Fibroblast of lung (primary cell): ENCODE measurements at regions not wholly inside any gene's neighbourhood (a gene's known extent, or its start where the extent isn't known, plus 50 kb on each side); places are given as distances from the start of the nearest gene placed in this dataset.

Experiments
- EZH2 ChIP-seq: IDR thresholded peaks from 2 replicates; pipeline ENCODE4 v1.5.1; 2012; ENCODE audit warnings: low read length, control low read depth, mild to moderate bottlenecking; ENCODE audit errors: missing control alignments
- TF ChIP-seq, protein P1 (sequence below), 2 donors: IDR thresholded peaks in 1 of 2; conservative IDR thresholded peaks in 1 of 2; 1 replicate in 1 of 2; 2 replicates in 1 of 2; pipeline ENCODE4 v1.5.1; 2011 to 2012; ENCODE audit warnings: low read length in 2 of 2, control low read depth in 1 of 2, inconsistent platforms in 1 of 2, low read depth in 1 of 2, mild to moderate bottlenecking in 1 of 2

DNA sequence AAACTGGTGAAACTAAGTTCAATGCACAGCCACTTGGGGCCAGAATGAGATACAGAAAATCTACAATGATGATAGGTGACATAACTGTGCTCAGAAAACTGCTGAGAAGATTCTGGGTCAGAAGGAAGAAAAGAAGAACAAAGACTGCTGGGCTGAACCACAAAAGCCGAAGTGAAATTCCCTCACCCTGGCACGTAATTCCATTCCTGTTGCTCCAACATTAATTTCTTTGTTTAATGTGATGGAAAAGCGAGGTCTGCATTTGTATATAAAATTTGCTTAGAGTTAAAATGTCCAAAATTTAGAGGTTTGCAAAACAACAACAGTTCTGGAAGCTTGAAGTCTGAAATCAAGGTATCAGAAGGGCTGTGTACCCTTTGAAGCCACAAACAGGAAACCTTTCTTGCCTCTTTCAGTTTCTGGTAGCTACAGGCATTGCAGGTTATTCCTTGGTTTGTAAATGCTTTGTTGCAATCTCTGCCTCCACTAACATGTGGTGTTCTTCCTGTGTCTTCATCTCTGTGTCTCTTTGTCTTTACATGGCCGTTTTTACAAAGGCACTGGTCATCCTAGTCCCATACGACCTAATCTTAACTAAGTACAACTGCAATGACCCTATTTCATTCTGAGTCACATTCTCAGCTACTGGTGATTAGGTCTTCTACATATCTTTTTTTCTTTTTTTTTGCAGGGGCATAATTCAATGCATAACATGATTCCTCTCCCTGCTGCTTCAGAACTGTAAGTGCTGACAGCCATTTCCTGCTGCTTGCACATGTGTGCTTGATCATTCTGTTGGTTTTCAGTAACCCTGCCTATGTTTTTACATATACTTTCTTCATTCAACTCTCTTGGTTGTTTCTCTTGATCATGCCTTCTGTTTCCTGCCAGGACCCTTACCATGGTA is 603.0 kb upstream of the CDH8 start:
- TF ChIP-seq, protein P1, sequence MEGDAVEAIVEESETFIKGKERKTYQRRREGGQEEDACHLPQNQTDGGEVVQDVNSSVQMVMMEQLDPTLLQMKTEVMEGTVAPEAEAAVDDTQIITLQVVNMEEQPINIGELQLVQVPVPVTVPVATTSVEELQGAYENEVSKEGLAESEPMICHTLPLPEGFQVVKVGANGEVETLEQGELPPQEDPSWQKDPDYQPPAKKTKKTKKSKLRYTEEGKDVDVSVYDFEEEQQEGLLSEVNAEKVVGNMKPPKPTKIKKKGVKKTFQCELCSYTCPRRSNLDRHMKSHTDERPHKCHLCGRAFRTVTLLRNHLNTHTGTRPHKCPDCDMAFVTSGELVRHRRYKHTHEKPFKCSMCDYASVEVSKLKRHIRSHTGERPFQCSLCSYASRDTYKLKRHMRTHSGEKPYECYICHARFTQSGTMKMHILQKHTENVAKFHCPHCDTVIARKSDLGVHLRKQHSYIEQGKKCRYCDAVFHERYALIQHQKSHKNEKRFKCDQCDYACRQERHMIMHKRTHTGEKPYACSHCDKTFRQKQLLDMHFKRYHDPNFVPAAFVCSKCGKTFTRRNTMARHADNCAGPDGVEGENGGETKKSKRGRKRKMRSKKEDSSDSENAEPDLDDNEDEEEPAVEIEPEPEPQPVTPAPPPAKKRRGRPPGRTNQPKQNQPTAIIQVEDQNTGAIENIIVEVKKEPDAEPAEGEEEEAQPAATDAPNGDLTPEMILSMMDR (conservative IDR thresholded peaks at IDR 0.05 in 1 of 2, IDR thresholded peaks at IDR 0.05 in 1 of 2; ENCODE audit: low read depth in 1 of 2, low read length in 2 of 2), result no peak
- no peak for TF ChIP-seq EZH2
